DMS53 treated with DMSO at 0.1 percent for 48 hours (cell line): ENCODE measurements at regions not wholly inside any gene's neighbourhood (a gene's known extent, or its start where the extent isn't known, plus 50 kb on each side); places are given as distances from the start of the nearest gene placed in this dataset.
"Not testable (repeated sequence)": the region's sequence is repeated elsewhere in the genome, so short reads cannot be mapped to it uniquely, and the experiment has no call there.

Experiments
- DNase-seq: peaks from one replicate; lab custom pipeline; 2025; ENCODE audit not compliant: unreplicated experiment; lab: John Stamatoyannopoulos, UW

GRCh38 chr6:27132532-27133280 lies 114.8 kb upstream of the PRSS16 start:
- DNase-seq = peak; percentile 92

- peak; percentile 35 for DNase-seq
These were observed 113.9 kb upstream of the PRSS16 start for GRCh38 chr6:27133281-27134227.

GRCh38 chr6:27135087-27135657 lies 112.3 kb upstream of the PRSS16 start:
- no peak for DNase-seq

GRCh38 chr6:27136077-27136644 lies 111.3 kb upstream of the PRSS16 start:
- no peak for DNase-seq

- no peak for DNase-seq
These were observed 110.3 kb upstream of the PRSS16 start for GRCh38 chr6:27136978-27137814.

GRCh38 chr6:27138406-27138805 lies 109.1 kb upstream of the PRSS16 start:
- DNase-seq = no peak

GRCh38 chr6:27138837-27139755 lies 108.4 kb upstream of the PRSS16 start:
- no peak for DNase-seq

- DNase-seq = no peak
These were observed 107.5 kb upstream of the PRSS16 start for GRCh38 chr6:27139756-27140579.

- no peak for DNase-seq
These were observed 106.4 kb upstream of the PRSS16 start for GRCh38 chr6:27140999-27141528.

- no peak for DNase-seq
These were observed 105.9 kb upstream of the PRSS16 start for GRCh38 chr6:27141529-27142015.

- DNase-seq = not testable (repeated sequence)
These were observed 104.5 kb upstream of the PRSS16 start for GRCh38 chr6:27143020-27143388.

GRCh38 chr6:27143474-27144026 lies 104.0 kb upstream of the PRSS16 start:
- DNase-seq = no peak

GRCh38 chr6:27144740-27145079 lies 102.8 kb upstream of the PRSS16 start:
- no peak for DNase-seq

GRCh38 chr6:27145731-27146455 lies 101.6 kb upstream of the PRSS16 start:
- DNase-seq = peak; percentile 81

GRCh38 chr6:27146456-27146705 lies 101.1 kb upstream of the PRSS16 start:
- DNase-seq = not testable (repeated sequence)

GRCh38 chr6:27146706-27147505 lies 100.6 kb upstream of the PRSS16 start:
- DNase-seq = peak; percentile 98

GRCh38 chr6:27148404-27148795 lies 99.1 kb upstream of the PRSS16 start:
- no peak for DNase-seq
